ENCODE measurements at regions not wholly inside any gene's neighbourhood (a gene's known extent, or its start where the extent isn't known, plus 50 kb on each side); places are given as distances from the start of the nearest gene placed in this dataset.

GRCh38 chr1:234752927-234753326 lies 142.9 kb upstream of the IRF2BP2 start:
- TF ChIP-seq POLR2AphosphoS5 (IDR thresholded peaks at IDR 0.05; ENCODE audit: low read depth, low read length) (no peak), POLR2A (IDR thresholded peaks at IDR 0.05; ENCODE audit: low read depth, low read length) (no peak)
